Body of pancreas (tissue), 4 donors: ENCODE measurements at regions not wholly inside any gene's neighbourhood (a gene's known extent, or its start where the extent isn't known, plus 50 kb on each side); places are given as distances from the start of the nearest gene placed in this dataset.

ENCODE experiments used
- ATAC-seq: fragments of 150-250 bp; one replicate; pipeline ENCODE4 v1.9.1; 2016
- DNase-seq, 4 donors: peaks; one replicate each; pipeline ENCODE4 v3.0.0-alpha.2; 2019
- H3K27ac ChIP-seq, 4 donors: fragments of 200-600 bp; sonication (generic); 1 replicate in 3 of 4; 2 replicates in 1 of 4; pipeline versions ENCODE4 v1.5.1 to v1.6.1; 2016 to 2019; ENCODE audit warnings: mild to moderate bottlenecking in 1 of 4, mixed read lengths in 1 of 4, moderate library complexity in 1 of 4
- H3K27me3 ChIP-seq, 2 donors: fragments of 200-600 bp; sonication (generic); one replicate each; pipeline ENCODE4 v1.6.0; 2016; ENCODE audit warnings: mild to moderate bottlenecking in 1 of 2
- H3K36me3 ChIP-seq, 2 donors: fragments of 200-600 bp; sonication (generic); replicated peaks in 1 of 2; 2 replicates each; pipeline ENCODE4 v1.5.1; 2016; ENCODE audit warnings: low read depth in 2 of 2; ENCODE audit not compliant: insufficient read depth in 1 of 2
- H3K4me1 ChIP-seq: fragments of 200-600 bp; sonication (generic); one replicate; pipeline ENCODE4 v1.6.0; 2016
- H3K4me3 ChIP-seq, 2 donors: fragments of 200-600 bp; sonication (generic); 1 replicate in 1 of 2; 2 replicates in 1 of 2; pipeline ENCODE4 v1.5.1; 2016 to 2019
- H3K9me3 ChIP-seq, 3 donors: fragments of 200-600 bp; sonication (generic); 1 replicate in 2 of 3; 2 replicates in 1 of 3; pipeline ENCODE4 v1.5.1; 2016
- POLR2A ChIP-seq, 3 donors: fragments of 450-650 bp; IDR thresholded peaks; one replicate each; pipeline ENCODE4 v1.6.1; 2016; ENCODE audit warnings: antibody characterized with exemption in 3 of 3, mild to moderate bottlenecking in 2 of 3
- WGBS, 2 donors: methylation state at CpG; one replicate each; pipeline ENCODE4 v1.1.5; 2017; 5-methylcytosine and 5-hydroxymethylcytosine counted together
- intact Hi-C: fragments of 100-400 bp; cut with DNase I; formaldehyde crosslinking; loops from one replicate; pipeline ENCODE4 v1.15.1; 2023
- TF ChIP-seq, protein P1 (sequence below), 7 experiments: fragments of 450-650 bp in 4 of 7; fragments of 200-600 bp in 3 of 7; sonication (generic) in 3 of 7; IDR thresholded peaks; one replicate each; pipeline ENCODE4 v1.5.1; 2016 to 2019; ENCODE audit warnings: antibody characterized with exemption in 7 of 7

DNA sequence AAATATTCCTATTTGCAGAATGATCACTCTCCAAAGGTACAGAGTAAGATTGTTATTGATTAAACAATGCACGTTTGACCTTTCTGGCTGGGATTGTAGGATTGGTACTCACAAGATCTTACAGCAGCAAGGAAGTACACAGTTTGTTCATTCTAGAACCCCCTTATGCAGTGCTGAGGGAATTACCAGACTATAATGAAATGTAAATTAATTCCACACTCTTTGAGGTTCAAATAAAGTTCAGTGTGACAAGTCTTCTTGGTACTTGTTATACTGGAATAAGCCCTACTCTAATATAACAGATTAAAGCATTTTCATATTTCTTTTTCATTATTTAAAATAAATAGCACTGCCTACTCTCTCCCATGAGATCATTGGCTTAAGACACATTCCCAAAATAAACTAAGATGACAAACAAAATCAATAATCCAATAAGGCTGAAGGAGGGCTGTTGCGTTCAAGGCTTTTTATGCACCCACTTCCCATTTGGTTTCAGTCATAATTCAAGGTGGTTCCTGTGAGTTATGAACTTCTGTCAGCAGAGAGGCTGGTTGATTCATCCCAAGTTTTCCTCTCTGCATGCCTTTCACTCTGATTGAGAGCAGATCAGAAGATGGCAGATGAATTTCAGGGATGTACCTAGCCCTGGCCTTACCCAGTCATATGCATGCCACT is 881.5 kb downstream of the C6orf118 start:
- WGBS, 2 donors = 37 to 38% methylated on average over 2 of the region's 2 CpGs
- ATAC-seq = no peak
- no peak for TF ChIP-seq POLR2A (IDR thresholded peaks at IDR 0.05)
- TF ChIP-seq, protein P1, sequence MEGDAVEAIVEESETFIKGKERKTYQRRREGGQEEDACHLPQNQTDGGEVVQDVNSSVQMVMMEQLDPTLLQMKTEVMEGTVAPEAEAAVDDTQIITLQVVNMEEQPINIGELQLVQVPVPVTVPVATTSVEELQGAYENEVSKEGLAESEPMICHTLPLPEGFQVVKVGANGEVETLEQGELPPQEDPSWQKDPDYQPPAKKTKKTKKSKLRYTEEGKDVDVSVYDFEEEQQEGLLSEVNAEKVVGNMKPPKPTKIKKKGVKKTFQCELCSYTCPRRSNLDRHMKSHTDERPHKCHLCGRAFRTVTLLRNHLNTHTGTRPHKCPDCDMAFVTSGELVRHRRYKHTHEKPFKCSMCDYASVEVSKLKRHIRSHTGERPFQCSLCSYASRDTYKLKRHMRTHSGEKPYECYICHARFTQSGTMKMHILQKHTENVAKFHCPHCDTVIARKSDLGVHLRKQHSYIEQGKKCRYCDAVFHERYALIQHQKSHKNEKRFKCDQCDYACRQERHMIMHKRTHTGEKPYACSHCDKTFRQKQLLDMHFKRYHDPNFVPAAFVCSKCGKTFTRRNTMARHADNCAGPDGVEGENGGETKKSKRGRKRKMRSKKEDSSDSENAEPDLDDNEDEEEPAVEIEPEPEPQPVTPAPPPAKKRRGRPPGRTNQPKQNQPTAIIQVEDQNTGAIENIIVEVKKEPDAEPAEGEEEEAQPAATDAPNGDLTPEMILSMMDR (IDR thresholded peaks at IDR 0.05) = no peak
- Histone ChIP-seq H3K27ac (no peak overlapping the region), H3K36me3 (no peaks in the 10 kb centered on the region), H3K4me3 (no peak overlapping the region), H3K9me3 (peaks cover 0 to 2% (median 0%) of the 10 kb centered on the region in 3 donors), H3K4me1 (no peaks in the 10 kb centered on the region), H3K27me3 (no peaks in the 10 kb centered on the region)
- no peak for DNase-seq
- intact Hi-C loops = no loop called here

DNA sequence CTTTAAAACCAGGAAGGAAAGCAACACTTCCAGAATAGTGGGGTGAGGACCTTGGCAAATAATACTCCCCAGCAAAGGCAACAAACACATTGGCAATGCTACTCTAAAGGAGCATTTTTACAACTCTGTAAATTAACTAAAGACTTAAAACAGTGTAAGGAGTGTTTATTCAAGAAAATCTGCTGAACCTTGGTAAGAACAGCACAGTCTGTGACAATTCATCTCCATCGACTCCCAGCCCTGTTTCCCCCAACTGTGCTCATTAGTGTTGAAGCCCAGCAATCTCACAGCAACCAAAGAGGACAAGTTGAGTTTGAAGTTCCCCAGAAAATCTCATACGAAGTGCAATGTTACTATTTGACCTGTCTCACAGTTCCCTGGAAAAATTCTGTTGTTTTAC is 884.9 kb downstream of the C6orf118 start:
- Histone ChIP-seq H3K36me3 (no peaks in the 10 kb centered on the region), H3K27me3 (no peaks in the 10 kb centered on the region), H3K4me3 (no peak overlapping the region), H3K9me3 (peaks cover 0 to 12% (median 0%) of the 10 kb centered on the region in 3 donors), H3K27ac (no peak overlapping the region), H3K4me1 (no peaks in the 10 kb centered on the region)
- intact Hi-C loops = no loop called here
- no peak for DNase-seq
- ATAC-seq = no peak
- WGBS, 2 donors = 44 to 51% methylated on average over 2 of the region's 2 CpGs
- TF ChIP-seq POLR2A (IDR thresholded peaks at IDR 0.05) = no peak
- TF ChIP-seq, protein P1 (IDR thresholded peaks at IDR 0.05) = no peak

DNA sequence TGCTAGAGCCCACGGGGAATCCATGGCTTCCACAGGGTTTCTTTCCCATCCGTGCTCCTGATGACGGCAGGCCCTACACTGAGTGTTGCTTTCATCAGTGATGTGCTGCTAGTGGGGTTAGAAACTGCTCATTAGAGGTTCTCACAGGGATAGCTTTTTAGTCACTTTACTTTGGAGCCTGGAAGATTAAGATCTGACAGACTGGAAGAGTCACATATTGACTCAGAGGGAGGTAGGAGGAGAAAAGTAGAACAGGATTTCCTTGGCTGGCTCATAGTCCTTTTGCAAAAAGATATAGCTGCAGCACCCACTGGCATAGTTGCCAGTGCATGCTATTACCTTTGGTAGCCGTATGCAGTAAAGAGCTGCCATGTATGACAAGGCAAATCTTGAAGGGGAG is 890.3 kb downstream of the C6orf118 start:
- peaks cover 0 to 12% (median 0%) of the 10 kb centered on the region in 3 donors for H3K9me3 ChIP-seq
- DNase-seq = no peak
- no peak overlapping the region for H3K27ac ChIP-seq
- no peaks in the 10 kb centered on the region for H3K4me1 ChIP-seq
- ATAC-seq = no peak
- no peaks in the 10 kb centered on the region for H3K27me3 ChIP-seq
- H3K36me3 ChIP-seq = no peaks in the 10 kb centered on the region
- 56 to 67% methylated on average over 4 of the region's 4 CpGs for WGBS, 2 donors
- intact Hi-C loops = no loop called here
- TF ChIP-seq, protein P1 (IDR thresholded peaks at IDR 0.05) = no peak
- no peak for TF ChIP-seq POLR2A (IDR thresholded peaks at IDR 0.05)
- no peak overlapping the region for H3K4me3 ChIP-seq

DNA sequence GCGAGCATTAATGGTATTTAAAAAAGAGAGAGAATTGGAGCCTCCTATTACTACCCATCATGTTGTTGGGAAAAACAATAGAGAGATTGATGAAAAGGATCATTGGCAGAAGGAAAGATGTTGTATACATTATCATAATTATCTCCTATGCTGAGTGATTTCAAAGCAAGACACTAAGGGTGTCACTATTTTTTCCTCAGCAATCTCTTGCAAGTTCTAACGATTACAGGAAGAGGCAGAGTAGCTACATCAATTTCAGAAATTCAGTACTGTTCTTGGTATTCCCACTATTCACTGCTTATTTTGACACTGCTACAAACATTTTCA is 891.2 kb downstream of the C6orf118 start:
- 56 to 63% methylated on average over 2 of the region's 2 CpGs for WGBS, 2 donors
- no peaks in the 10 kb centered on the region for H3K27me3 ChIP-seq
- H3K36me3 ChIP-seq = no peaks in the 10 kb centered on the region
- DNase-seq (no peak), ATAC-seq (no peak)
- H3K4me1 ChIP-seq = no peaks in the 10 kb centered on the region
- H3K4me3 ChIP-seq = no peak overlapping the region
- TF ChIP-seq, protein P1 (IDR thresholded peaks at IDR 0.05) = no peak
- no peak for TF ChIP-seq POLR2A (IDR thresholded peaks at IDR 0.05)
- H3K9me3 ChIP-seq = peaks cover 0 to 12% (median 0%) of the 10 kb centered on the region in 3 donors
- H3K27ac ChIP-seq = no peak overlapping the region
- intact Hi-C loops = no loop called here
